Panc1 (cell line): ENCODE measurements at regions not wholly inside any gene's neighbourhood (a gene's known extent, or its start where the extent isn't known, plus 50 kb on each side); places are given as distances from the start of the nearest gene placed in this dataset.

Experiments
- CTCF ChIP-seq: fragments of 450-650 bp; IDR thresholded peaks from 2 replicates; pipeline ENCODE4 v1.5.1; 2017; ENCODE audit warnings: mild to moderate bottlenecking
- SIN3A ChIP-seq: IDR thresholded peaks from 2 replicates; pipeline ENCODE4 v1.6.1; 2012; ENCODE audit warnings: low read depth, mild to moderate bottlenecking, low read length, moderate library complexity, borderline replicate concordance; ENCODE audit not compliant: insufficient read depth
- TCF7L2 ChIP-seq: IDR thresholded peaks from 2 replicates; pipeline ENCODE4 v1.6.1; 2011; ENCODE audit warnings: mild to moderate bottlenecking, low read depth, low read length, inconsistent platforms

- TF ChIP-seq TCF7L2 (no peak), CTCF (no peak), SIN3A (no peak)
Observed at GRCh38 chr13:50452756-50453155, 390.7 kb downstream of the DLEU7 start.
